Superior temporal gyrus (tissue), 1 donor: ENCODE measurements at regions not wholly inside any gene's neighbourhood (a gene's known extent, or its start where the extent isn't known, plus 50 kb on each side); places are given as distances from the start of the nearest gene placed in this dataset.
A peak's percentile ranks its signal among the peaks of the same experiment; 100 is the strongest.
"Not testable (repeated sequence)": the region's sequence is repeated elsewhere in the genome, so short reads cannot be mapped to it uniquely, and the experiment has no call there.

ENCODE experiments used
- DNase-seq: peaks from one replicate; pipeline ENCODE4 v3.0.0-alpha.2; 2016; ENCODE audit errors: extremely low spot score

DNA sequence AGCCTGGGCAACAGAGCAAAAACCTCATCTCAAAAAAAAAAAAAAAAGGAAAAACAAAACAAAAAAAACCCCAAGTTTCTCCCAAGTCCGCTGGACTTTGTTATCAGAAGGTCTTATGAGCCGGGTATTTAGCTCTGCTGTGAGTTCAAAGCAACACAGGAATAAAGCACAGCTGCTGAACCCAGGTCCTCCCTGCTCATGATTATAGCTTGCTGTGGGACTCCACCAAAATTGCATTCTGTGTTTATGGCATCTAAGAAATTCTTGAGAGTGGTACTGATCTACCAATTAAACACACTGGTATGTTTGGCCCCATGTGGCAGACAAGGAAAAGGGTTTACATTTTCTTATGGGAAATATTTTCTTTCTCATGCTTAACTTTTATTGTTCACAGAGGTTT lies 93.6 kb upstream of the NEDD9 start:
- DNase-seq: no peak

DNA sequence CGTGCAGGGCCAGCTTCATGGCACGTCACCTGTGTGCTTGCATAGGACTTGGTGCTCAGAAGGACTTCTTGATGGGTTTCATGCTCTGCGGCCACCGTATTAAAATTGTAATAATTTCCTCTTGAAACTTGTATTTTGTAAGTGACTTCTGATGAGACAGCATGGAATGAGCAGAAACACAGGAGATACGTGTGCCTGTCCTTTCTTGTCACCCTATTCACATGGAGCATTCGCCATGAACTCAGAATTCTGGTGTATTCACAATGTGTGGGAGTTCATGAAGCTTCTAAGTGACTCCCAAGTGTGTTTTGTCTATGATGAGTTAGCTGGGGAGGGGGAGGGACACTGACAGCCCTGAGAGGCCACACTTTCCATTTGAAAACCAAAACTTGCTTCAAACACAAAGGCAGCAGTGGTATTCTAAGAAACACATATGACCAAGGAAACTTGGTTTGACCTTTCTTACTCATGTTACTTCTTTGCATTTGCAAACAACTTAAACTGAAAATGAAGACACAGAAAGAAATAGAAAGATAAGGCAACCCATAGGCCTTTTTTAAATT lies 92.1 kb upstream of the NEDD9 start:
- DNase-seq: no peak

DNA sequence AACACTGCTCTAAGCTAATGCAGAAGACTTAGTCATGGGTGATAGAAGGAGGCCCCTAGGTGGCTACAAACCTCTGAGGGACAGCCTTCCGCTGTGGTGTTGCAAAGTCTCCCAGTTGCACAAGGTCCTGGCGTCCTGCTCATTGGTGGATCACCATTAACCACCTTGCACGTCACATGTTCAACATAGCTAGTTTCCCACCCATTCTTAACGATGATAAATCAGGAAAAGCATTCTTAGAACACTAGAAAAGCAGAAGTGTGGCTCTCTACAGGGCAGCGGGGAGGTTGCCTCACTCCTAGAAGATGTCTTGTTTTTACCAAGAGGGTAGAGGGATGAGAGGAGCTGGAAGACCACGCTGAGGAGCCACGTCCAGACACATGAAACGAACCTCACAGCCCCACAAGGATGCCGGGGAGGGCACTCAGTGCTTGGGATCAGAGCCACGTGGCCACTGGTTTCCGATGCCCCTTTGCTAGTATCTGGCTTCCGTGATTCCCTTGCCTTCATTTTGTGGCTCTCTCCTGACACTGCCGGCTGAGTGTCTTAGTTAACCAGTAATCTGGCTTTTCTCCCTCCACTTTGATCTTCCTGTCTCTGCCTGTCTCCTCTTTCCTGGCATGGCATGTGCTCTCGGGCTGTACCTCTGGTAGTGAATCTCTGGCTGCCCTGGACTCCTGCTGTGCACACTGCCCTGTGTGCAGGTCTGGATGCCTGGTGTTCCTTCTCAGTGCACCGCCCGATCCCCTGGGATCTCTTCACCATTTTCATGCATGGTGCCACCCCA lies 91.4 kb upstream of the NEDD9 start:
- DNase-seq: no peak

DNA sequence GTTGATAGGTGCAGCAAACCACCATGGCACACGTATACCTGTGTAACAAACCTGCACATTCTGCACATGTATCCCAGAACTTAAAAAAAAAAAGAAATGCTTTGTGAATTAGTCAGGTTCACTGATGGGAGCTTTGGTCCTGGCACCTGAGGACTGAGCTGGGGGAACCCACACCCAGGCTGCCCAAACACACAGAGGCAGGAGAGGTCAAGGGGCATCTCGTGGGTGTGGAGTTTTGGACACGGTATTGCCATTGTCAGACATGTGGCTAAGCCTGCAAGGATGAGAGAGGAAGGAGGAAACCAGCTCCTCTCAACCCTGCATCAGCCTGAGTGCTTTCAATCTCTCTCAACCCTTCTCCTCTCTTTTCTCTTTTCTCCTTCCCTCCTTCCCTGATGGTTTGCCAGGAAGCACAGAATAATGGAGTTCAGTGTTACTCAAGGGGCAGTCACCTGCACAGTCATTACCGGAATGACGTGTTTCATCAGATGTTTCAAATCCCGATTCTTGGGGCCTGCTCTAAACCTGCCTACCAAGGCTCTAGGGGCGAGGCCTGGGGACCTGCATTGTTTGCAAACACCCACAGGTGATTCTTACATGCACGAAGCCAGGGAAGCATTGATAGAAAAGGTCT lies 89.9 kb upstream of the NEDD9 start:
- no peak for DNase-seq

DNA sequence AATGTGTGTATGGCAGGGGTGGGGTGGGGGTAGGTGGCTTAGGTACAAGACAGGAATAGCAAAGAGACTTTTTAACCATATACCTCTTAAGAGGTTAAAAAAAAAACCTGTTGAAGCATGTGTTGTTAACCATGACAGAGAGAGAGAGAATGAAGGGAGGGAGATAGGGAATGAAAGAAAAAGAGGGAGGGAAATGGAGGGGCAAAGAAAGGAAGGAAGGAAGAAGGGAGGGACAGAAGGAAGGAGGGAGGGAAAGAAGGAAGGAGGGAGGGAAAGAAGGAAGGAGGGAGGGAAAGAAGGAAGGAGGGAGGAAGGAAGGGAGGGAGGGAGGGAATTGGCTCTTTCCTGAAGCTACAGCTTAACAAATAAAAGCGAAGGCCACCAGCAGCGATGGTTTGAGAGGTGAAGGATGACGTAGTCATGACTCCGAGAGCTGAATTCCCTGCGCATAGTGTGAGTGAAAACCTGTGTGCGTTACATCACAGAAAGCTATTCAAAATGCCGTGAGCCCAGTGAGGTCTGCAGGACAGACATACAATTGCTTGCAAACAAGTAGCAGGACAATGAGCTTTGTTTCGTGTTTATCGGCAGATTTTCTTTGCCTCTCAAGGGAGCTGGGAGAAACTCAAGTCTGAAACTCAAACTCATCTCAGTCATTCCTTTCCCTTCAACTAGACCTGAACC lies 88.6 kb upstream of the NEDD9 start:
- DNase-seq: no peak

DNA sequence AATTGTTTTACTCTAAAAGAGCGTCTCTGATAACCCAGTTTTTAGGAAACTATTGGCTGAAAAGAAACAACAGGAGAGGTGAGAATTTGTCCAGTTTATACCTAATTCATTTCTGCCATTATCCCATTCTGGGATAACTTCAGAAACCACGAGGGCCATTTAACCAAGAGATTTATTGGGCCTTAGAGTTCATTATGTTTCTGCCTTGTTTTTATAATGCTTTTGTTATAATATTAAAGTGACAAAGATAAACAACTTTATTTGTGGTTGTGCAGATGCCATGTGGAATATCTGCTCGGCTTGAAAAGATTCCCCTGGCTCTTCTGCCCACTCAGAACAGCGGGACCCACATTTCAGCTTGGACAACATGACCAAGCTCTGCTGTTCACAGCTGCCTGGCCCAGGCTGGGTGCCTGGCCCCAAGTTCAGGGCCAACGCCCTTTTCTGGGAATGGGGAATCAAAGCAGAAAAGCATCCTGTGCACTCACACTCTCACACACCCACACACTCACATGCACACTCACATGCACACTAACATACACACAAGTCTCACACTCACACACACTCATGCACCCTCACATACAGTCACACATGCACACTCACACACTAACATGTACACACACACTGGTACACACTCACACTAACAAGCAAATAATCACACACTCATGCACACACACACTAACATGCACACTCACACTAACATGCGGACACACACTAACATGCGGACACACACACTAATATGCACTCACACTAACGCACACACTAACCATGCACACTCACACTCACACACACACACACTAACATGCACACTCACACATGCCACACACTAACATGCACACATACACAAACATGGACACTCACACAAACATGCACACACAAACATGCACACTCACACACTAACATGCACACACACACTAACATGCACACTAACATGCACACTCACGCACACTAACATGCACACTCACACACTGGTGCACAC lies 86.7 kb upstream of the NEDD9 start:
- no peak for DNase-seq

DNA sequence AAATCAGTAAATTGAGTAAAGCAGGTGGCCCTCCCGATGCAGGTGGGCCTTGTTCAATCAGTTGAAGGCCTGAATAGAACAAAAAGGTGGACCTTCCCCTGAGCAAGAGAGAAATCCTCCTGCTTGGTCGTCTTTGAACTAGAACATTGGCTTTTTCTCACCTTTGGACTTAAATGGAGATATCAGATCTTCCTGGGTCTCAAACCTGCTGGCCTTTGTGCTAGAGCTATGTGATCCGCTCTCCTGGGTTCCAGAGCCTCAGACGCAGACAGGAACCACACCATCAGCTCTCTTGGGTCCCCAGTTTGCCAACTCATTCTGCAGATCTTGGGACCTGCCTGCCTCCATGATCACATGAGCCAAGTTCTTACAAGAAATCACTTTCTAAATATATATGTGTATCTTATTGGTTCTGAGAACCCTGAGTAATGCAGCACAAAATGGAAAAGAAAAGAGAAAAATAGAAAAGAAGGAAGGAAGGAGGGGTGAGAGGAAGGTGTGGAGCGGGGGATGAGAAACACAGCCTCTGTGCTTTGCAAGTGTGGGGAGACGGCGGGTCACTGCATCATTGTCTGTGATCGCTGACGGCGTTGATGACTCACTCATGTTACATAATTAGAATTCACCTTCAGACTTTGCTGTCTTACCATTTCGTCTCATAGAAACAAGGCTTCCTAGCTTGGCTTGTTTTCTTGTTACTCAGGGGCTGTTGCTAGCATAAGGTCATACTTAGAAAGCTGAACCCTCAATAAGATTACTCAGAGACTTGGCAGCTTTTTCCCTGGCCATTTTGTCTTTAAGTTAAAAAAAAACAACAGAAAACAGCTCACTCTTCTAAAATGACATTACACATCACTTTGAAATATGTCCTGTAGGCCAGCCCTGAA lies 85.7 kb upstream of the NEDD9 start:
- peak; percentile 46 for DNase-seq

DNA sequence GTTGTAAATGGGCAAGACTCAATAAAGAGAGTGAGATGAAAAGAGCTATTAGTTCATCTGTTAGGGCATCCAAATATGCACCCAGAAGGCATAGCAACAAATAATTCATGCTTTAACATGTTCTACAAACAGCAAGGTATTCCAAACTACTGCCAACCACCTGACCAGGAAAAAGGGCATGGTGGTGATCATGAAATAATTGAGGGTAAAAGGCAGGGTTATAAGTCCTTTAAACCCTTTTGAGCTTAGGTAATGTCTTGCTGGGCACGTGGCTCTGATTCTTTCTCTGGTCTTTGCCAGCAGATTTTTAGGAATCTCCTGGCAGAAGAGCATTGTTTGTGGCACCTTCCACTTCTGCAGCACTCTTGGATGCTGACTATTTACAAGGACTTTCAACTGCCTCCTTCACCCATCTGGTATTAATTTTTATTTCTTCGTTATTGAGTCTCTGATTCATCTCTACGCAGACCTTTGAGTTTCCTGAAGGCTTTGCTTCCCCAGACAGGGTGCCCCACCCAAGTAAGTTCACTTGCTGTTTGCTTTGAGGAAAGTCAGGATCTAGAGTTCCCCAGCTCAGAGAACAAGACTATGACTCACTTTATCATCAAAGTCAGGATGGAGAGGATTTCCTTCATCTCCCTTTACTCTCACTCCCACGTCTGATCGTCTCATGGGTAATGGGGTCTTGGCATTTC lies 83.4 kb upstream of the NEDD9 start:
- DNase-seq: no peak

DNA sequence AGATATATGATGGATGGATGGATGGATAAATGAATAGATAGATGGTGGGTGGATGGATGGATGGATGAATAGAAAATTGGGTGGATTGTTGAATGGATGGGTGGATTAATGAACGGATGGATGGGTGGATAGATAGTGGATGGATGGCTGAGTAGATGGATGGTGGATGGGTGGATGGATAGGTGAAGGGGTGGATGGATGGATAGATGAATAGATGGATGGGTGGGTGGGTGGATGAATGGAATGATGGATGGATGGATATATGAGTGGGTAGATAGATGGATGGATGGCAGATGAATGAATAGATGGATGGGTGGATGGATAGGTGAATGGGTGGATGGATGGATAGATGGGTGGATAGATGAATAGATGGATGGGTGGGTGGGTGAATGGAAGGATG lies 80.7 kb upstream of the NEDD9 start:
- DNase-seq: no peak

DNA sequence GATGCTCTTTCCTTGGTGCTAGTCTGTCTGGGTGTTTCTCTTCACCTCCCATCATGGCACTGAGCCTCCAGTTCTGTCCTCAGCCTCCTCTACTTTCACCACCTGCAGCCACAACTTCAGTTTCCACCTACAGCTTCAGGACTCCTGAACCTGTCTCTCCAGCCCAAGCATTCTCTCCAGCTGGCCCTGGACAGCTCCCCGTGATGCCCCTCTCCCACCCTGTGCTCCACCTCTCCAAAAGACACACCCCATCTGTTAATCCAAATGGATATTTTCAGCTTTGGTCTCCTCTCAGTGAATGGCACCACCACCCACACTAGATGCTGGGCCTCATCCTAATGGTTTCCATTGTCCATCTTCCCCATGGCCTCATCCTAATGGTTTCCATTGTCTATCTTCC lies 79.5 kb upstream of the NEDD9 start:
- DNase-seq: no peak

DNA sequence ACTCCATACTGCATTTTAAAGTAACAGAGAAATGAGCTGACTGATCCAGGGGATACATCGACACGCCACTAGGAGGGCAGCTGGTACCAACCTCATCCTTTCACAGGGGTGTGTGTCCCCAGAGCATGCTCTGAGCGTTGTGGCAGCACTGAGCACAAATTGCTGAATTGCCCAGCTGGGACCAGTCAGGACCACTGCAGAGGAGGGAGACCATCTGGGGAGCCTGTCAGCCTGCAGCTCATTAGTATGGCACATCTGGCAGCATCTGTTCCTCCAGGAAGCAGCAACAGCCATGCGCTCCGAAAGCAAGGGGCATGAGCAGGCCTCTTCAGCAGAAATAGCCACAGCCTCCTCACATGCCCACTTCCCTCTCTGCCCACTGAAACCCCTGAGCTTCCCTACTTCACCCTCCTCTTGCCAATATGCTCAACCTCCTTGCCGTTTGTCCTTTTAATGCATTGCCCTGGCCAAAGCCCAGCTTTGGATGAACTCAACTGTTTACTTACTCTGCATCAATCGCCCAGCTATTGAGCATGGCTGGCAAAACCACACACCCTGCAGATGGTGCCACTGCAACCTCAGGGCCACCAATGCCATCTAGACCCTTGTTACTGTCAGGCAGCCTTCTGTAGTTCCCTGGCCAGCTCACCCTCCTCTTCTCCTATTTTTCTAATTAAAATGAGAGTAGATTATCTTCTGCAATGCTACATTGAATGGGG lies 77.6 kb upstream of the NEDD9 start:
- DNase-seq: no peak

DNA sequence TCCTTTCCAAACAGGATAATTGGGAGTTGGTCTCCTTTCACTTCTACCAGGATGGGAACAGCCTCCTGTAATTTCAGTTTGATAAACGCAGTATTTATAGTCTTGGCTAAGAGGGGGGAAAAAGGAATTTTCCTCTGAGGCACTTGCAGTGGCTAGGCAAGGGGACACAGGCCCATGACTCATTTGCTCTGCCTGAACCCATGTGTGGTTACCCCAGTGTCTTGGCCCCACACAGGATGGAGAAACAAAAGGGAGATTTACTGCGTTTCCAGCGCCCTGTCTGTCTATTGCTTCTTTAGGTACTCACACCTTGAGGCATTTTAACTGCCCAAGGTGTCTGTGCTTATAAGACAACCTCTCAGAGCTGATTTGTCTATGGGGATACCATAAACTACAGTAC lies 74.8 kb upstream of the NEDD9 start:
- DNase-seq: no peak

DNA sequence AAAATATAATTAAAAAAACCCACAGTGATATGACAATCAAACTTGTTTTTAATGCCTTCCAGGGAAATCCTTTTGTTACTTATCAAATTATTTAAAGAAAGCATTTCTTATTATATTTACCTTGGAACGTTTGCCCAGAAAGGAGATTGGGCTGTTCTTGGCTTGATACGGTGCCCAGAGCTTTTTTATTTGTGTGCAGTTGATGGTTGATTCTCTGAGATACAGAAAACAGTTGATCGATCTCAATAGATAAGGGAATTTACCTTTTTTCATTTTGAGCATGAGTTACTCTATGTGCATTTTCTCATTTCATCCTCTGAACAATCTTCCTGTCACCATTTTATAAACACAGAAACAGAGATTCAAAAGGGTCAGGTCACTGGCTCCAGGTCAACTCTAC lies 72.5 kb upstream of the NEDD9 start:
- no peak for DNase-seq

DNA sequence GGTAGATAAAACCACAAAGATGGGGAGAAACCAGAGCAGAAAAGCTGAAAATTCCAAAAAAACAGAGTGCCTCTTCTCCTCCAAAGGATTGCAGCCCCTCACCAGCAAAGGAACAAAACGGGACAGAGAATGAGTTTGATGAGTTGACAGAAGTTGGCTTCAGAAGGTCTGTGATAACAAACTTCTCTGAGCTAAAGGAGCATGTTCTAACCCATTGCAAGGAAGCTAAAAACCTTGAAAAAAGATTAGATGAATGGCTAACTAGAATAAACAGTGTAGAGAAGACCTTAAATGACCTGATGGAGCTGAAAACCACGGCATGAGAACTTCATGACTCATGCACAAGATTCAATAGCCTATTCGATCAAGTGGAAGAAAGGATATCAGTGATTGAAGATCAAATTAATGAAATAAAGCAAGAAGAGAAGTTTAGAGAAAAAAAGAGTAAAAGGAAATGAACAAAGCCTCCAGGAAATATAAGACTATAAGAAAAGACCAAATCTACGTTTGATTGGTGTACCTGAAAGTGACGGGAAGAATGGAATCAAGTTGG lies 67.5 kb upstream of the NEDD9 start:
- DNase-seq: not testable (repeated sequence)

DNA sequence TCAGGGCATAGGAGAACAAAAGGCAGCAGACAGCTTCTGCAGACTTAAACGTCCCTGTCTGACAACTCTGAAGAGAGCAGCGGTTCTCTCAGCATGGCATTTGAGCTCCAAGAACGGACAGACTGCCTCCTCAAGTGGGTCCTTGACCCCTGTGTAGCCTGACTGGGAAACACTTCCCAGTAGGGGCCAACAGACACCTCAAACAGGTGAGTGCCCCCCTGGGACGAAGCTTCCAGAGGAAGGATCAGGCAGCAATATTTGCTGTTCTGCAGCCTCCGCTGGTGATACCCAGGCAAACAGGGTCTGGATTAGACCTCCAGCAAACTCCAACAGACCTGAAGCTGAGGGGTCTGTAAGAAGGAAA lies 66.9 kb upstream of the NEDD9 start:
- not testable (repeated sequence) for DNase-seq

DNA sequence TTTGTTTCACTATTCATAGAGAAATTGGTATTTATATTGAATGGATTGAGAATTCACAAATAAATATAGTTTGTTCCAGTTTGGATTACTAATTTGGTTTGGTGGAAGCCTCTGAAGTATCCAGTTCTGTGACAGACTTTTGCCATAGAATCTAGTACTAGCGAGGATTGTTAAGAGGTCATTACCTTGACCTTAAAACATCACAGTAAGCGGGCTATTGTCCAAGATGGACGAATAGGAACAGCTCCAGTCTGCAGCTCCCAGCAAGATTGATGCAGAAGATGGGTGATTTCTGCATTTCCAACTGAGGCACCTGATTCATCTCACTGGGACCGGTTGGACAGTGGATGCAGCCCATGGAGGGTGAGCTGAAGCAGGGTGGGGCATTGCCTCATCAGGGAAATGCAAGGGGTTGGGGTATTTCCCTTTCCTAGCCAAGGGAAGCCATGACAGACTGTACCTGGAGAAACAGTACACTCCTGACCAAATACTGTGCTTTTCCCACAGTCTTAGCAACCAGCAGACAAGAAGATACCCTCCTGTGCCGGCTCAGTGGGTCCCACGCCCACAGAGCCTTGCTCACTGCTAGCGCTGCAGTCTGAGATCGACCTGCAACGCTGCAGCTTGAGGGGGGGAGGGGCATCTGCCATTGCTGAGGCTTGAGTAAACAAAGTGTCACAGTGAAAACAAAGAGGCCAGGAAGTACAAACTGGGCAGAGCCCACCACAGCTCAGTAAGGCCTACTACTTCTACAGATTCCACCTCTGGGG lies 66.4 kb upstream of the NEDD9 start:
- no peak for DNase-seq

DNA sequence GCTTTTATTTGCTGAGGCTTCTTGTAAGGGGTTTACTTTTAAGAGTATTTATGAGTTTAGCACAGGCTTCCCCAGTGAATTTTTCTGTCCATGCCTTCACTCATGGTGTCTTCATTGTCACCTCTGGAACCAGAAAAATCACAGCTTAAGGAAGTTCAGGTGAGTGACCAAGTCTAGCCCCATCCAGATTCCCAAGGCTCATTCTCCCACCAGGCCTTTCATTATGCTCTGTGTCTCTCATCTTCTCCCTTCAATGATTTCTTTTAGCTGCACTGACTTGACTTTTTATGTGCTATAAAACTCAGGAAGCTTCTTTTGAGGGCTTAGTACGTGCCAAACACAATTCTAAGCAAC lies 64.9 kb upstream of the NEDD9 start:
- no peak for DNase-seq
